HG03378 (cell line): ENCODE measurements at regions not wholly inside any gene's neighbourhood (a gene's known extent, or its start where the extent isn't known, plus 50 kb on each side); places are given as distances from the start of the nearest gene placed in this dataset.
"Not testable (repeated sequence)": the region's sequence is repeated elsewhere in the genome, so short reads cannot be mapped to it uniquely, and the experiment has no call there.

ENCODE experiments used
- ATAC-seq: cut with Tn5 transposase; IDR thresholded peaks from one replicate; pipeline ENCODE4 v1.9.1; 2021; ENCODE audit warnings: mild to moderate bottlenecking, moderate library complexity; ENCODE audit not compliant: unreplicated experiment

DNA sequence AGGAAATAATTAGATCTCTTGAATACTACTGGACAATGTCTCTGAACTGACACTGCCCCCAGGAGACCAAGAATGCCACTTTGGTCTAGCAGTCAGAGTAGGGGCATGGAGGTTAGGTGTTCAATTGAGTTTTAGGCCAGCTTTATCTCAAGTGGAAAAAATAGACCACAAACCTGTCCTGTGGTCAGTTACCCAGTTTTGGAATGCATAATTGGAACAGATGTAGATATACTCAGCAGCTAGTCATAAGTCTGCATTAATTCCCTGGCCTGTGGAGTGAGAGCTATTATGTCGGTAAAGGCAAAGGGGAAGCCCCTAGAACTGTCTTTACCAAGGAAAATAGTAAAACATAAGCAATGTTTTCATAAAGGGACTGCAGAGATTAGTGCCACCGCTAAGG, 587.7 kb downstream of the GLUD2 start:
- no peak for ATAC-seq

DNA sequence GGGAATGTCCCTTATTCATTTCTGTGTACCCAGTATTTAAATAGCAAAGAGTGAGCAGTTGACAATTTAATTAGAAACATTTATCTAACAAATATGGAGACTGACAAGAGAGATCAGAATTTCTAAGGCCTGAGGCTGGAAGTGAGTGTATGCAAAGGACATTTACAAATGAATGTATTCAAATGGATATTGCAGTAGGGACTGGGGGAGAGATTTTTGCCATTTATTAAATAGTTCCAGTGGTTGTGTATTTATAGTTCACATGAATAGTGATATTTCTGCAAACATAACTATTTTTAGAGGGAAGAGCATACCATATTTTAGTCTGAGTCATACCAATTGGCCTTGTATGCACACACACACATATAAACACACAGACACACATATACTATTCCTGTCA, 592.4 kb downstream of the GLUD2 start:
- ATAC-seq: no peak

DNA sequence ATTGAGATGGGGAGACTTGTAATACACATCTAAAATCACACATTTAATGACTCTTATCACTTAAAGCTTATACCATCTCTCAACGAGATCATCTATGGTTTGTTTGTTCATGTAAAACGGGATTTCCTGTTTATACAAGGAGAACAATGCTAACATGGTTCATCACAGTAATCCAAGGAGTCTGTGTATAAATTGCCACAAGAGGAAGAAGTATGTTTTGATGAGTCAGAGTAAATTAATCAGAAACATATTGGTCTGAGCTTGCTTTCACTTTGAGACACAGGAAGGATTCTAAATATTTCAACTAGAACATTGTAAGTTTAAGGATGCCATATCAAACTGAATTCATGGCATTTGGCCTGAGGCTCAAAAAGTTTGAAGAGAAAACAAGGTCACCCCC, 594.1 kb downstream of the GLUD2 start:
- ATAC-seq: no peak

DNA sequence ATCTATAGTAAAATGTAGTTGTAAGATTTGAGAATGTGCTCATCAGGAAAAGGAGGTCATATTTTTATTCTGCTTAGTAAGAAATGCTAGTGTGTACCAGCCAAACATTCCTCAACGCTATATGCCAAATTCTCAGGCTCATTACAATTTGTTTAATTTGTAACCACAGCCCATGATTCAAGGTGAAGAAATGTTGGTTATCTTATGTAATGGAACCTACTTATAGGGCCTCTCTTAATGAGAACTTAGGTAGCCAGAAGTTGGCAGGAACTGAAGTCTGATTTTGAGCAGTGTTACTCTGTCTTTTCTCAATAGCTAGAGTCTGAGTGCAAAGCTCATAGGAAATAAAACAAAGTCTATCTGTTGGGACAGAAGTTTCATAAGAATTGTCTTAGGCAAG, 595.0 kb downstream of the GLUD2 start:
- ATAC-seq: no peak

DNA sequence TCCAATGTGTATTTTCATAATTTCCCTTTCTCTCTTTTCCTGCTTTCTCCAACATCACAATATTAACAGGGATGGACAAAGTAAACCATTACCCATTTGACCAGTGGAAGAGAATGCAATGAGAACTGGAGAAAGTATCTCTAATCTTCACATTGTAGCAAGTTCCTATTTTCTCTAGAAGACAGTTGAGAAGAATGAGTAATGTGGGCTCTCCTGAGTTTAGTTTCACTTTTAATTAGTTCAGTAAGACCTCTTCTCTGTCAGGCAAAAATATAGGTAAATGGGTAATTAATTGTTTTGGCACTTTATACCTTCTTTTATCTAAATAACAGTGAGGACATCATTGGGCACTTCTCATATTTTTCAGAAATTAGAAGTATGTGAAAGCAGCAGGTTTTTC, 602.0 kb downstream of the GLUD2 start:
- ATAC-seq: no peak

DNA sequence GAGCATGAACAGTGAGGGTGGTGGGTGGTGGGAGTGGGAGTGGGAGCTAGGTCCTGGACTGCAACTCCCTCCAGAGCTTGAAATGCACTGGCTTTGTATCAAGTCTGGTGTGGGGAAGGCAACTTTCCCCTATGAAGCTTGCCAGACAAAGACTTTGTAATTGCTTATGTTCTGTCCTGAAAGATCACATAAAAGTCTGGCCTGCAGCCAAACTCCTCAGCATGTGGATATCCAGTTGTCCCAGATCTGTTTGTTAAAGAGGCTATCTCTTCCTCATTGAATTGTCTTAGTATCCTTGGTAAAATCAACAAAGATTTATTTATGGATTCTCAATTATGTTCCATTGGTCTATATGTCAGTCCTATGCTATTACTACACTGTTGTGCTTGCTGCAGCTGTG, 607.9 kb downstream of the GLUD2 start:
- ATAC-seq: no peak

DNA sequence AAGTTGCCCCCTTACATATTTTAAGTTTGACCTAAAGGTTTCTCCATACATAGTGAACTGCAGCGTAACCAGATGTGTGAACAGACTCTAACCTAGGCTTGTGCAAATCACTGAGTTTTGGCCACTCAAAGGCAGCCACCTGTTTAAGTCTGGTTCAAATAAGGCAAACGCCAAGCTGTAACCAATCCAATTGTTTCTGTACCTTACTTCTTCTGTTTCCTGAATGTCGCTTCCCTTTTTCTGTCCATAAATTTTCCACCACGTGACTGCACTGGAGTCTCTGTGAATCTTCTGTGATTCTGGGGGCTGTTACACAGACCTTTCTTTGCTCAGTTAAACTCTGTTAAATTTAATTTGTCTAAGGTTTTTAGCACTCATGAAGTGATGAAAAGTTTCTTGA, 618.8 kb downstream of the GLUD2 start:
- no peak for ATAC-seq

DNA sequence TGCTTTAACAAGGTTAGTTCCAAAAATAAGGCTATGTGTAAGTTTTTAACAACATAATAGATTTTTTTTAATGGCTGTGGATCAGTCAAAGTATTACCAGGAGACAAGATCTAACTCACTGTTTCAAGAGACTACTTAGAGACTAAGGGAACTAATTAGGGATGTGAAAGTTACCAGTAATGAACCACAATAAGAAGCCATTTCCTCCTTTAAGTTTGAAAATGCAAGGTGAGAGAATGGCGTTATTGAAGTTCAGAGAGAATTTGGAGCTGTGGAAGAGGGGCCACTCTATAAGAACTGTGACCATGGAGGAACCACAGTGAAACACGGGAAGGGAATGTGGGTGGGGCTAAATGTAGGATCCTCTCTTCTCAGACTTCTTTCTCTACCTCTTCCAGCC, 624.2 kb downstream of the GLUD2 start:
- no peak for ATAC-seq

DNA sequence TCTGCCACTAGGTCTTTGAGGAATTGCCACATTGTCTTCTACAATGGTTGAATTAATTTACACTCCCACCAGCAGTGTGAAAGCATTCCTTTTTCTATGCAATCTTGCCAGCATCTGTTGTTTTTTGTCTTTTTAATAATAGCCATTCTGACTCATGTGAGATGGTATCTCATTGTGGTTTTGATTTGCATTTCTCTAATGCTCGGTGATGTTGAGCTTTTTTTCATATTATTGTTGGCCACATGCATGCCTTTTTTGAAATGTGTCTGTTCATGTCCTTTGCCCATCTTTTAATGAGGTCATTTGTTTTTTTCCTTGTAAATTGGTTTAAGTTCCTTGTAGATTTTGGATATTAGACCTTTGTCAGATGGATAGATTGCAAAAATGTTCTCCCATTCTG, 661.8 kb downstream of the GLUD2 start:
- ATAC-seq: not testable (repeated sequence)

DNA sequence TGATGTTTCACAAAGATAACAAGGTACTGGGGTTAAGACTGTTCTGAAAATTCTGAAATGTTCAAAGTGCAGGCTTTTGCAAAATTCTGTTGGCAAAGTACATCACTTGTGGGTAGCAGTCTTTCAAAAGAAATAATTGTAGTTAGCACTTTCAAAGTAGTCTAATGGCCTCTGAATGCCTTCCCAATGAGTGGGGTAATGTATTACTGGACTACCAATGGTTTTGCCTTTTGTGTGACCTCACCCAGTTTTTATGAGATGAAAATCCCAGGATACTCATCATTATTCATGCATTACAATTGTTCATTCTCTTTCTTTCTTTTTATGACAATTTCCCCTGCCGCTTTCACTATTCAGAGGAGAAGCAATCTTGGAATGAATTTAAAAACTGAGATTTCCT, 686.1 kb downstream of the GLUD2 start:
- no peak for ATAC-seq

DNA sequence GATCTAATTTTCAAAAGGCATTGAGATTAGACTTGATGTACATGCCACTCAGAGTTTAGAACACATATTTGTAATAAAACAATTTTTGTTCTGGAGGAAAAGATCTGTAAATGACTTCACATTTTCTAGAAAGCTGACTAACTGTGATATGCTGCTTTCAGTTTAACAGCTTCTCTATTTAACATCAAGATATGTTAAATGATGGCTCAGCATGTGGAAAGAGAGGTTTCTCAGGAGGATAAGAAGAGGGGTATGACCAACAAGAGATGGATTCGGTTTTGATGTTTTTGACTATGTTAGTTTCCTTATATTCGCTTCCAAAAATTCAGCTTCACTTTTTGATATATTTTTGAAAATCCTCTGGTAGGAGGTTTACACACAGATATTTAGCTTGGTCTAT, 698.7 kb downstream of the GLUD2 start:
- ATAC-seq: no peak

DNA sequence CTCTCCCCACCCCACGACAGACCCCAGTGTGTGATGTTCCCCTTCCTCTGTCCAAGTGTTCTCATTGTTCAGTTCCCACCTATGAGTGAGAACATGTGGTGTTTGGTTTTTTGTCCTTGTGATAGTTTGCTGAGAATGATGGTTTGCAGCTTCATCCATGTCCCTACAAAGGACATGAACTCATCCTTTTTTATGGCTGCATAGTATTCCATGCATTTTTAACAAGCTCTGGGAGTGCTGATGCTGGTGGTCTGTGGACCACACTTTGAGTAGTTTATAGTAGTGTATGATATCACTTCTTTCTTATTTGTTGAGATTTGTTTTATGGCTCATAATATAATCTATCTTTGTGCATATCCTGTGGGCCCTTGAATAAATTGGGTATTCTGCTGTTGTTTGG, 706.2 kb downstream of the GLUD2 start:
- ATAC-seq: not testable (repeated sequence)

DNA sequence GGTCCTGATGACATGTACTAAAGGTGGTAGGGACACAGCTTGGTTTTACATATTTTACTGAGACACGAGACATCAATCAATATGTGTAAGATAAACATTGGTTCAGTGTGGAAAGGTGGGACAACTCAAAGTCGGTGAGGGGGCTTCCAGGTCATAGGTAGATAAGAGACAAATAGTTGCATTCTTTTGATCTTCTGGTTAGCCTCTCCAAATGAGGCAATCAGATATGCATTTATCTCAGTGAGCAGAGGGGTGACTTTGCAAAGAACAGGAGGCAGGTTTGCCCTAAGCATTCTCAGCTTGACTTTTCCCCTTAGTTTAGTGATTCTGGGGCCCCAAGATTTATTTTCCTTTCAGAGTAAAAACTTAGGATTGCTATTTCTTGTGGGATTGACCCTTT, 706.9 kb downstream of the GLUD2 start:
- ATAC-seq: no peak

DNA sequence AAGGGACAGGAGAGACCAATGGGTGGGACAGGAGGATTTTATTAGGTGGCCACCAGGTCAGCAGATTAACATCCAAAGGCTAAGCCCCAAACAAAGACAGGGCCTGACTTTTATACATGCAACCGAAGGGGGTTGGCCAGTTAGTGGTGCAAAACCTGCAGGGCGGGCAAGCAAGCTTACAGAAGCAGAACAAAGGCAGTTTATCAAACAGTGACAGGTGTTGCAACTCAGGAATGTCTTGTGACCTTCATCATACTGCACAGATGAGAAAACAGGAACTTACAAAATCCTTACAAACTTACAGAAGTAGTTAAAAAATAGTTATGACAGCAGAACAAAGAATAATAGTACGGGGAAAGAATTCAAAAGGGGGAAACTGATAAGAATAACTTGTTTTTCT, 708.1 kb downstream of the GLUD2 start:
- ATAC-seq: no peak

DNA sequence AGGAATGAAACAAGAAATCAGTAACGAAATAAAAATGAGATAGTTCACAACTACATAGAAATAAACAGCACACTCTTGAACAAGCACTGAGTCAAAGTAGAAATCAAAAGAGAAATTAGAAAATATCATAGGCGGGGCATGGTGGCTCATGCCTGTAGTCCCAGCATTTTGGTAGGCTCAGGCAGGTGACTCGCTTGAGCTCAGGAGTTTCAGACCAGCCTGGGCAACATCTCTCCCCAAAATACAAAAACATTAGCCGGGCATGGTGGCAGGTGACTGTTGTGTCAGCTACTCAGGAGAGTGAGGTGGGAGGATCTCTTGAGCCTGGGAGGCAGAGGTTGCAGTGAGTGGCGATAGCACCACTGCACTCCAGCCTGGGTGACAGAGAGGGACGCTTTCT, 714.4 kb downstream of the GLUD2 start:
- ATAC-seq: no peak

DNA sequence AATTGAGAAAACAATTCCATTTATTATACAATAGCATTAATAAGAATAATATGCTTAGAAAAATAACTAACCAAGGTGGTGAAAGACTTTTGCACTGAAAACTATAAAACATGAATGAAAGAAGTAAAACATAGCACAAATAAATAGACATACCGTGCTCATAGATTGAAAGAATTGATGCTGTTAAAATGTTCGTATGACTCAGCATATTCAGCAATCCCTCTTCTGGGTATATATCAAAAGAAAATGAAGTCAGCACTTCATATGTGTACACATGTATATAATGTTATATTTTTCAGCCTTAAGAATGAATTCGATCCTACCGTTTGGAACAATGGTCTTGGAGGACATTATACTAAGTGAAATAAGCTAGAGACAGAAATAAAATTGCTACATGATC, 716.3 kb downstream of the GLUD2 start:
- no peak for ATAC-seq

DNA sequence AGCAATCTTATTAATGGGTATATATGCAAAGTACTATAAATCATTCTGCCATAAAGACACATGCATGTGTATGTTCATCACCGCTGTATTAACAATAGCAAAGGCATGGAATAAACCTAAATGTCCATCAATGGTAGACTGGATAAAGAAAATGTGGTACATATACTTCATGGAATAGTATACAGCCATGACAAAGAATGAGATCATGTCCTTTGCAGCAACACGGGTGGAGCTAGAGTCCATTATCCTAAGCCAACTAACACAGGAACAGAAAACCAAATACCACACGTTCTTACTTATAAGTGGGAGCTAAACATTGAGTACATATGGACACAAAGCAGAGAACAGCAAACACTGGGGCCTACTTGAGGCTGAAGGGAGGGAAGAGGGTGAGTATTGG, 720.8 kb downstream of the GLUD2 start:
- not testable (repeated sequence) for ATAC-seq

DNA sequence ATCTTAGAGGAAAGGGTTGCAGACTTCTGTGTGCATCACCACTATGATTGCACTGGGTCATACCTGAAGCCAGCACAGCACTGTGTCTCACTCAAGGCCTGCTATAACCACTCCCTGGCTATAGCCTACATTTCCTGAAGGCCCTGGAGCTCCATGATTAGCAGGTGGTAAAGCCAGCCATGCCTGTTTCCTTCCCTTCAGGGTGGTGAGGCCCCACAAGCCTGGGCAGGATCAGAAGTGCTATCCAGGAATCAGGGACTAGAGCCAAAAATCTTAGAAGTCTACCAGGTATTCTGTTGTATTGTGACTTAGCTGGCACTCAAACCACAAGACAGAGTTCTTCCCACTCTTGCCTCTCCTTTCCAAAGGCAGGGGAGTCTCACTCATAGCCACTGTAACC, 734.6 kb downstream of the GLUD2 start:
- ATAC-seq: no peak

DNA sequence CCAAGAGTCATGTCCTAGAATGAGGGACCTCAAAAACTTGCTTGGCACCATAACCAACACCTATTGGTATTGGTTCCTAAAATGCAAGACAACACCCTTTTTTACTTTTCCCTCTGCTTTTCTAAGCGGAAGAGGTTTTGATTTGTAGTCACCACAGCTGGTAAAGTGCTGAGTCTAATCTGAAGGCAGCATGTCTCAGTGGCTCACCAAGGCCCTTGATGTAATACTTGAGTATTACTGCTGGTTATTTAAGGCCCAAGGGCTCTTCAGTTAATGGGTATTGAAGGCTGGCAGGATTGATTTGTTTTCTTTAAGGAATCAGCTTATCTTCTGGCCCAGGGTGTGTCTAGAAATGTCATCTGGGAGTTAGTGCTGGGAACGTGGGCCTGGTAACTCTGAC, 735.1 kb downstream of the GLUD2 start:
- ATAC-seq: no peak

DNA sequence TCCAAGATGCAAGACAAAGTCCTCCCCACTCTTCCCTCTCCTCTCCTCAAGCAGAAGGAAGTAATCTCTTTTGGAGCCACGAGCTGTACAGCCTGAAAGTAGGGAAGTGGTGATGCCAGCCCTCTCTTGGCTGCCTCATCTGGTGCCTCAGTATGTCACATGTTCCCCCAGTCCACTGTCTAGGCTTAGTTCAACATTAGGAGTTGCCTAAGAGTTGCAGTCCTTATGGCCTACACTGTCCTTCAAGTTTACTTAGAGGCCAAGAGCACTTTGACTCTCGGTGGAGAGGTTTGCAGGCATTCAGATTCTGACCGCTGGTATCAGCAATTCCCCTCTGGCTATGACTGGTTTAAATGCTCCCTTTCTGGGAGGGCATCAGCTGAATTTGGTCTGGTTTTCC, 735.6 kb downstream of the GLUD2 start:
- no peak for ATAC-seq

DNA sequence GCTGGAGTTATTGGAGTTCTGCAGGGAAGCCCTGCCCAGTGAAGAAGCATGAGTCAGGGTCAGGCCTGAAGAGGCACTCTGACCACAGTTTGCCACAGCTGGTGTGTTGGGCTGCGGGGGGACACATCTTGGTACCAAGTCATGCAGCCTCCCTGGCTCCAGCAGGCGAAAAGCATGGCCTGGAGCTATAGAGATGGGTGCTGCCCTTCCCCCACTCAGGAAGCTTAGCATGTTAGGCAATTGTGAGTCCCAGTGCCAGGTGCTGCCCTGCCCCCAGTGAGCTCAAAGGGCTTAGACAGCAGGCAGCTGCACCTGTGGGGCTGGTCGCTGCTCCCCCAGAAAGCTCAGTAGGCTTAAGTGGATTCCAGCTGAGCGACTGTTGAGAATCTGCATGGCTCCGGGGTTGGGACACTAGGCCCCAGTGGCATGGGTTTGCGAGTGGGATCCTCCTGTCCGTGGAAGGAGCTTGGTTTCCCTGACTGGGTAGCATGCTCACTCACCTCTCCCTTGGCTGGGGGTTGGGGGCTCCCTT, 755.5 kb downstream of the GLUD2 start:
- ATAC-seq: no peak

DNA sequence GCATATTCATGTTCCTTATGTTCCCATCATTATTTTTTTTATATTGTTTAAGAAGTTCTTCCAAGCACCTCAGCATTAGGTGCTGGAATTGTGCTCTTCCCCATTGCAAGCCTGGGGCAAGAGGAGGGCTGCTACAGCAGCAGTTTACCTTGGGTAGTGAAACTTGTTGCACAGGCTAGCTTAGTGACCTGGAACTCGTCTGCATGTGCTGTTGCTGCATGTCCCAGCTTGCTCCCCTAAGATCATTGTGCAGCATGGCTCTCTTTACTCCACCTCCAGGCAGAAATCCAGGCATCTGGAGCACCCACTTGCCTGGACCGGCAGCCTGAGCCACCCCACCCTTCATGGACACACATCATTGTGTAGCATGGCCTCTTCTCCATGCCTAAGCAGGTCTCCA, 776.0 kb downstream of the GLUD2 start:
- no peak for ATAC-seq

DNA sequence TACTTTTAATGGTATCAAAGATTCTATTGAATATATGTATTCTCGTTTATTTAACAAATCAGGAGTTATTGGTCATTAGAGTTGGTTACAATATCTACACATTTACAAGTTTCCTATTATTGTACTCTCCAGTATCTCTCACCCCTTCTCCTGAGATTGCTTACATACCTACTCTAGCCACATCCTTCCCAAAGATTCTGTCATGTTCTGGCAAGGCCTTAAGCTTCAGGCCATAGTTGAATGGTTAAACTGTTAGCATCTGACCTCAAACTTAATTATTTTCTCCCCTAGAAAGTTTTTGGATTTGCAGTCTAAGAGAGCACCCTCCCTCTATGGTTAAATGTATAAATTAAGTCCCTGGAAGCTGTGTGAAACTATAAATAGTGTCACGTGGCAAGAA, 784.2 kb downstream of the GLUD2 start:
- no peak for ATAC-seq

DNA sequence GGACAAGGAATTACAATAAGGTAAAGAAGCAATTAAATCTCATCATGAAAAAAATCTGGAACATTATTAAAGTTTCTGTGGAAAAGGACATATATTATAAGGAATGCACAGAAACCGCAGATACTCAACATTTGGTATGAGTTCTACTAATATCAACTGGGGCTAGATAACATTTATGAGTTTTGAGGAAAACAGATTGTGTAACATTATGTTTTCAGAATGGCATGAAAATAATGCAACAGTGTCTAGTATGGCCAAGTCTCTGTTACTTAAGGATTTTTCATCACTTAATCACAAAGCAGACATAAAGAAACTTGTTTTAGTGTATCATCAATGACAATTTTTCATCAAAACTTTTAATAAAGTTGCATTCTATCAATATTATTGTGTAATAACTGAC, 785.0 kb downstream of the GLUD2 start:
- ATAC-seq: no peak
